HG03108 (cell line): ENCODE measurements at regions not wholly inside any gene's neighbourhood (a gene's known extent, or its start where the extent isn't known, plus 50 kb on each side); places are given as distances from the start of the nearest gene placed in this dataset.

Source experiments
- ATAC-seq: cut with Tn5 transposase; IDR thresholded peaks from one replicate; pipeline ENCODE4 v1.9.1; 2021; ENCODE audit warnings: moderate library complexity; ENCODE audit not compliant: unreplicated experiment

- no peak for ATAC-seq
Observed at GRCh38 chr9:88326936-88327335, 61.3 kb upstream of the SPIN1 start.

DNA sequence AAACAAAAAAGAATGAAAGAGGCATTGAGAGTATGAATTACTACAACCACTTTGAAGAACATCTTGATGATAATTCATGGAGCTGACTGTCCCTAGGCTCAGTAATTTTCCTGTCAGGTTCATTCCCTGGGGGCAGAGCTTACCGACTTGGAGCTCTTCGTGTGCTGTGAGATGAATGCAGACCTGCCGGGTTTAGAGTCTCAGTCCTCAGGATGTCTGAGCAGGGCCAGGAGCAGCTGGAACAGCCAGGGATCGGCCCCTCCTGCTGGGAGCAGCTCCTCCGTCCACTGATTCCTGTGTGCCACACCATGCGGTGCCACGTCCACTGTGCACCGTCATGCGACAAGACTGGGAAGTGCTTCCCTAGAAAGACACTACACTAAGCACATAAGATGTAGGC lies 62.2 kb upstream of the SPIN1 start:
- no peak for ATAC-seq

DNA sequence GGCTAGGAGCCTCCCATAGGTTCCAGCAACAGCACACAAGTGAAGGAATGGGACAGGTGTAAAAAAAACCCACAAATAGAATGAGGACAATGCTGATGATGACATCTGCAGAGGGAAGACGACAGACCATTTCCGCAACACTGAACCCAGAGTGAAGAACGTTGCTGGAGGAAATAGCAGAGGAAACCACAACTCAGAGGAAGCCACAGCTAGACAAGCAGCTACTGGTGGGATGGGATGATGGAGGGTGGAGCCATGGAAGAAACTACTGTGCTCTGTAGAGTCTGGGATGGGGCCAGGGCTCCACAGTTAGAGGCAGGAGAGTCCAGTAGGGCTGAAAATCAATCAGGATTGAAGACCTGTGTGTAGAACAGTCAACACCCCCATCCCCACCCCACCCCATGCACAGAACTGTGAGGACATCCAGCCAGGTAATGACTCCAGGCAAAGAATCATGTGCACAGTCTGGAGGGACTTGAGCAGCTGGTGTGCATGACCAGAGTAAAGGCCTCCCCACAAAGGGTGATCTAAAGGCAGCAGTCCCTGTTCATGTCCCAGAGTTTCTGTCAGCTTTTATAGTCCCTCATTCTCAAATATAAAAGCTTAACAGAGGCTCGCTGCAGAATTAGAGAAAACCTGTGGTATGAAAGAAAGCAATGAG lies 65.2 kb upstream of the SPIN1 start:
- no peak for ATAC-seq

GRCh38 chr9:88321764-88322163 lies 66.5 kb upstream of the SPIN1 start:
- no peak for ATAC-seq

GRCh38 chr9:88320748-88321415 lies 67.4 kb upstream of the SPIN1 start:
- ATAC-seq, result no peak

- no peak for ATAC-seq
Observed at GRCh38 chr9:88319936-88320747, 68.1 kb upstream of the SPIN1 start.

- no peak for ATAC-seq
Observed at GRCh38 chr9:88313364-88314220, 74.7 kb upstream of the SPIN1 start.

DNA sequence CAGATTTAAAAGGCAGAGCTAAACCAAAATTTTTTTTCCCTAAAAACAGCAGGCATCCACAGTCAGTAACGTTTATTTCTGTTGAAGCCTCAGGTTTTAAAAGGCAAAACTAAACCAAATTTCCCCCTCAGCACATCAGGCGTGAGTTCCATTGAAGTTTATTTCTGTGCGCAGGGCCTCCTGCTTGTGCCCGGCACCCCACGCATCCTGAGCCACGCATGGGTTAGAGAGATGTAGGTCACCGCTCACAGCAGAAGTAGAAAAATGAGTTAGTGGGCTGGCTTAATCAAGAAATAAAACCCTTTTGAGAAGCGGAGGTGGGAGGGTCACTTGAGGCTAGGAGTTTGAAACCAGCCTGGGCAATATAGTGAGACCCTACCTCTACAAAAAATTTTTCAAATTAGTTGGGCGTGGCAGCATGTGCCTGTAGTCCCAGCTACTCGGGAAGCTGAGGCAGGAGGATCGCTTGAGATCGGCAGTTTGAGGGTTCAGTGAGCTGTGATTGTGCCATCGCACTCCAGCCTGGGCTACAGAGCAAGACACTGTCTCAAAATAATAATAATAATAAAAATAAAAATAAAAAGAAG lies 75.6 kb upstream of the SPIN1 start:
- no peak for ATAC-seq

DNA sequence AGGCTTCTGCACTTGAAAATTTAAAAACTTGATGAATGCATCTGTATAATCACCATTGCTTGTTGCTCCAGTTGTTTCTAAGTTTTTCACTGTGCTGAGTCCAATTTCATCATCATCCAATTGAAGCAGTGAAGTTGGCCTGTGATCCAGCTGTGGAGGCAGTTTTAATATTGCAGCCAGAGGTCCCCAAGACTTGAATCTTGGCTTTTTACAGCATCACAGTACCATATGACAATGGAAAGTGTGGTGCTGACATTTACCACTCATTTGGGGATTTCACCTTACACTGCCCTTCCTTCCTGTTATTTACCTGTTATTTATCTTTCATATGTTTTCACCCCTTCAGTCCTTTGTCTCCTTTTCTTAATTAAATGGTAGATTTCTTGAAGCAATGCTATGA lies 76.2 kb upstream of the SPIN1 start:
- ATAC-seq, result no peak

DNA sequence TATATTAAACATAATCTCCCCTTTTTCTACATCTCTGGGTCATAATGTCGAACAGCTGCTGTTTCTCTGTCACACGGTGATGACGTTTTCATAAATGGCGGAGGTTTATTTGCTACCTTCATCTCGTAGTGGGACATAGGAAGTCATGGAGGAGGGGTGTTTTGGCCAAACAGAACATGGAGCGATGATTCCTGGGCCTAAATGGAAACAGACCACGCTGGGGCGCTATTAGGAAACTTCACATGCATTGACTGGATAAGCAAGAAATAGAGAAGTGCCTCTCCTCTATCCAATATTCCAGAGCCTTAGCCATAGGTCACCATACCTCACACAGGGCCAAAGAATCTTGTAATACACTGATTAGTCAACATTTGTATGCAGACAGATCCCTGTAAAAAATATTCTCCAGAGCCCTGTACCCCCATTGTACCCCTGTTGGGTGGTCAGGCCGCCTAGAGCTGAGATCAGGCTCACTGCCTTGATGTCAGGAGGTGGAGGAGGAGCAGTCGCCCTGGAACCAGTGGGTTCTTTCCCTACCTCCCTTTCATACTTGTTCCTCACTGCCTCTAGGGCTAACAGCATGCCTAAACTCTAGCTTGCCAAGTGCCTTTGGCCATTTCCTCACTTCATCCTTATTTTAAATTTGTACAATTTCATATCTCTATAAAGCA lies 77.8 kb upstream of the SPIN1 start:
- ATAC-seq, result no peak

GRCh38 chr9:88308831-88309560 lies 79.2 kb upstream of the SPIN1 start:
- ATAC-seq, result no peak

DNA sequence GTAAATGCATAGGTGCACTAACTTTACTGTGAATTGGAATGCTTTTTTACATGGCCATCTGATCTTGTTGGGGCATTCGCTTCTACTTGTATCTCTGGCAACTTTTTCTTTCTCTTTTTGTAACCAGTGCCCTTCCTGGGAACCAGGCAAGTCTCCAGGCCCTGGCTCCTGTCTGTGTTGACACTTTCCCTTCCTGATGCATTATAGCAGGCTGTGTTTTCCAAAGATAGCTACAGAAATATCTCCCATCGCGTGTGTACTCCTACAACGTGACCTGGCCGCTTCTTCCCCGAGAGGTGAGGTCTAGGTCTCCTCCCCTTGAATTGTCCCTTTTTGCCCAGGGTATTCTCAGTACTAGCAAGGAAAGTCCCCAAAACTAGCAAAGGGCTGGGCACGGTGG lies 81.1 kb upstream of the SPIN1 start:
- no peak for ATAC-seq

DNA sequence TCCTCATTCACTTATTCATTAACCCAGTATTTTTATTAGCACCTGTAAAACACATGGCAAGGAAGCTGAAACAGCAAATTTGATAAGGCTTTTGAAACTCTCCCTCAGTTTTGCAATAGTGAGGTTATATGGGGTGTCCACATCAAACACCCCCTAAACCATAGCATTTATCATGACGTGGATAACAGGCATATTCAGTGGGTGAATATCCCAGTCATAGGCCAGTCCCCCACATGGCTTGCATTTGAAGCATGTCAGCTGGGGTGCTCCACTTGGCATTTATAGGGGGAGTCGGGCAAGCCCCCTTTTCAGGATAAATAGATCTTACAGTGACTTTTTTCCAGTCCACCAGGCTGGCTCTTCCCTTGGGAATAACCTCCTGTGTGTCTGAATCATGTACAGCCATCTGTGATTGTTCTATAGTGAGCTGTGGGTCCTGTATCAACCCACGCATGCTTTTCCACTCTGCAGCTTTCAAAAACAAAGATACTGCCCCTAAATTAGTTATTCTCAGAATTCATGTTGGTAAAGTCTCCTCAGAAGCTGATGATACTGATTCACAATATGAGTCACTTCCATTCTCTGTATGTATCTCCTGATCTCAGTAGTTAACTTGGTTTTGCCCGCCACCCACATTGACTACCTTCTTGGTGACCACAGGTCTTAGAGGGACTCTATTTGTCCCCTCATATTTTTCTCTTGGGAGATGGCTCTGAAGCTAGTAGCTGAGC lies 84.4 kb upstream of the SPIN1 start:
- peak; percentile 99 for ATAC-seq

DNA sequence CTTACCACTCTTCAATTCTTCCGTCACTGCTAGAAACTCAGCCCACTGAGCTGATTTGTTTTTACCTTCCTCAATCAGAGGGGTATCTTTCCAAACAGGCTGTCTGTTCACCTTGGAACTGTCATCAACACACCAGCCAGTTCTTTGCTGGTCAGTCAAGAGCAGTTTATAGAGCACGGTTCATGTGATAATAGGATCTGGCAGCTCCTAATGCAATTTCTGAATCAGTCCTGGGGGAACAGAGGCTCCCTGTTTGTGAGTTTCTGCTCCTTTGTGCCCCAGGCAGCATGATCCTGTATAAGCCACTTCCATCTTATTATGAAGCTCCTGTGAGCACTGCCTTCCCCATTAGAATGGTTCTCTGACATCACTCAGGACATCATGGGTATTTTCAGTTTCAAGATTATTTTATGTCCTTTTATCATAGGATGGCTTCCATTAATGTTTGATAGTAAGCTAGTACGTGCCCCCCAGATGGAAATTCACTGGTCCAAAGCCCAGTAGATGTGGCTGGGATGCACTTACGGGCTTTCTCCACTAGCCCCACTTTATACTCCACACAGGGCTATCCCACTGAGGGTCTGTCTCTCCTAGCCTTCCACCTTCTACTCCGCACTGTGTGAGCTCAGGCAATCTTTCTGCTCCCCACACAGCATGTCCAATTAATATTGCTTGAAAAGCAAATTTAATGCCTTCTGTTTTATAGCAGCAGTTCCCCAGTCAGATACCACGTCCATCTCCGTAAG lies 85.5 kb upstream of the SPIN1 start:
- no peak for ATAC-seq

DNA sequence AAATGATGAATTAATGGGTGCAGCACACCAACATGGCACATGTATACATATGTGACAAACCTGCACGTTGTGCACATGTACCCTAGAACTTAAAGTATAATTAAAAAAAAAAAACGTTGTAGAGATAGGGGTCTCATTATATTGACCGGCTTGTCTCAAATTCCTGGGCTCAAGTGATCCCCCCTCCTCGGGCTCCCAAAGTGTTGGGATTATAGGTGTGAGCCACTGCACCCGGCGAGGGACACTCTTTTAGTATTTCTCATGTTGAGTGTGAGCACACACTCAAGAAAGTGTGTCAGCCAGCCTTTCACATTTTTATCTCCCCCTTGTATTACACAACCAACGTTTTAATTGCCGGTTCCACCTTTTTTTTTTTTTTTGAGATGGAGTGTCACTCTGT lies 87.7 kb upstream of the SPIN1 start:
- ATAC-seq, result no peak

GRCh38 chr9:88291856-88292255 lies 96.4 kb upstream of the SPIN1 start:
- no peak for ATAC-seq

DNA sequence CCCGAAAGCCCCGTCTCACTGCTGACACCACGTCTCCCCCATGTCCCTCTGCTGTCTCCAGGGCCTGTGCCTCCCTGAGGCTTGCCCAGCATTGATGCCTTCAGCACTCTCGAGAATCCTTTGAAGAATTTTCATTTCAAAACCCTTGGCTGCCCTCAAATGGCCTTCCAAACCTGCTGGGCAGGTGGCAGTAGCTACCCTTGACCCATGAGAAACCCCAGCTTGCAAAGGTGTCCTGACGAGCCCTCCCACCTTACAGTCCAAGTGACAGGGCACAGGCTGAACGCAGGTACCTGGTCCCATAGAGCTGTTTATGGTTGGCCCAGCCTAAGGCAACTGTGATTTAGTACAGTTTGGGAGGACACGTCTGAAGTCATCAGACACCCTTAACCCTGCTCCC lies 97.2 kb upstream of the SPIN1 start:
- no peak for ATAC-seq

- ATAC-seq, result no peak
Observed at GRCh38 chr9:88289532-88289931, 98.7 kb upstream of the SPIN1 start.
